Breast epithelium (tissue), 4 donors: ENCODE measurements at regions not wholly inside any gene's neighbourhood (a gene's known extent, or its start where the extent isn't known, plus 50 kb on each side); places are given as distances from the start of the nearest gene placed in this dataset.

ENCODE experiments used
- DNase-seq, 2 donors: peaks; one replicate each; pipeline ENCODE4 v3.0.0-alpha.2; 2019; ENCODE audit warnings: low spot score in 2 of 2
- H3K27ac ChIP-seq, 2 donors: fragments of 200-600 bp; sonication (generic) in 1 of 2; one replicate each; pipeline ENCODE4 v1.5.1; 2016 to 2019; ENCODE audit warnings: mild to moderate bottlenecking in 1 of 2
- H3K27me3 ChIP-seq, 2 donors: fragments of 200-600 bp; sonication (generic) in 1 of 2; one replicate each; pipeline versions ENCODE4 v1.5.1 to v1.6.0; 2017 to 2019; ENCODE audit warnings: control low read depth in 1 of 2, mild to moderate bottlenecking in 1 of 2
- H3K36me3 ChIP-seq: fragments of 200-600 bp; one replicate; pipeline ENCODE4 v1.5.1; 2019
- H3K4me1 ChIP-seq, 2 donors: fragments of 200-600 bp; sonication (generic); one replicate each; pipeline ENCODE4 v1.5.1; 2016 to 2019; ENCODE audit warnings: control low read depth in 1 of 2
- H3K4me3 ChIP-seq, 3 donors: fragments of 200-600 bp; sonication (generic); 1 replicate in 2 of 3; 2 replicates in 1 of 3; pipeline ENCODE4 v1.5.1; 2016 to 2019; ENCODE audit warnings: mild to moderate bottlenecking in 3 of 3, moderate library complexity in 2 of 3
- H3K9me3 ChIP-seq, 2 donors: fragments of 200-600 bp; sonication (generic) in 1 of 2; one replicate each; pipeline ENCODE4 v1.5.1; 2016 to 2019; ENCODE audit warnings: control low read depth in 1 of 2
- POLR2A ChIP-seq: fragments of 450-650 bp; IDR thresholded peaks from one replicate; pipeline ENCODE4 v1.6.1; 2016; ENCODE audit warnings: antibody characterized with exemption, mild to moderate bottlenecking, moderate library complexity
- POLR2AphosphoS5 ChIP-seq, 3 donors: sonication (generic); formaldehyde crosslinking; IDR thresholded peaks; one replicate each; pipeline ENCODE4 v1.6.1; 2017; ENCODE audit warnings: antibody characterized with exemption in 3 of 3
- intact Hi-C: fragments of 100-400 bp; cut with DNase I; formaldehyde crosslinking; loops from one replicate; pipeline ENCODE4 v1.15.1; 2023; ENCODE audit warnings: low total_unique reads
- TF ChIP-seq, protein P1 (sequence below), 3 donors: fragments of 450-650 bp; IDR thresholded peaks; one replicate each; pipeline ENCODE4 v1.5.1; 2016 to 2017; ENCODE audit warnings: antibody characterized with exemption in 3 of 3, mild to moderate bottlenecking in 3 of 3, moderate library complexity in 3 of 3

GRCh38 chr9:129320575-129321285 lies 142.7 kb upstream of the IER5L start:
- intact Hi-C loops = loop anchor here (1.0 kb wide), 1 partner anchor 30 kb away; no protein-coding TSS in a partner anchor
- Histone ChIP-seq H3K4me1 (peaks cover 8 to 19% of the 10 kb centered on the region in 2 donors), H3K27me3 (no peaks in the 10 kb centered on the region), H3K27ac (peak overlapping the region; percentile 85 to 87), H3K36me3 (no peaks in the 10 kb centered on the region), H3K4me3 (peak overlapping the region; percentile 39 to 66 (median 46)), H3K9me3 (no peaks in the 10 kb centered on the region)
- DNase-seq = peak in 1 of 2 donors; percentile 62
- TF ChIP-seq, protein P1, sequence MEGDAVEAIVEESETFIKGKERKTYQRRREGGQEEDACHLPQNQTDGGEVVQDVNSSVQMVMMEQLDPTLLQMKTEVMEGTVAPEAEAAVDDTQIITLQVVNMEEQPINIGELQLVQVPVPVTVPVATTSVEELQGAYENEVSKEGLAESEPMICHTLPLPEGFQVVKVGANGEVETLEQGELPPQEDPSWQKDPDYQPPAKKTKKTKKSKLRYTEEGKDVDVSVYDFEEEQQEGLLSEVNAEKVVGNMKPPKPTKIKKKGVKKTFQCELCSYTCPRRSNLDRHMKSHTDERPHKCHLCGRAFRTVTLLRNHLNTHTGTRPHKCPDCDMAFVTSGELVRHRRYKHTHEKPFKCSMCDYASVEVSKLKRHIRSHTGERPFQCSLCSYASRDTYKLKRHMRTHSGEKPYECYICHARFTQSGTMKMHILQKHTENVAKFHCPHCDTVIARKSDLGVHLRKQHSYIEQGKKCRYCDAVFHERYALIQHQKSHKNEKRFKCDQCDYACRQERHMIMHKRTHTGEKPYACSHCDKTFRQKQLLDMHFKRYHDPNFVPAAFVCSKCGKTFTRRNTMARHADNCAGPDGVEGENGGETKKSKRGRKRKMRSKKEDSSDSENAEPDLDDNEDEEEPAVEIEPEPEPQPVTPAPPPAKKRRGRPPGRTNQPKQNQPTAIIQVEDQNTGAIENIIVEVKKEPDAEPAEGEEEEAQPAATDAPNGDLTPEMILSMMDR (IDR thresholded peaks at IDR 0.05) = peak in 1 of 3 donors; percentile 30
- peak; percentile 5 to 61 (median 33) for TF ChIP-seq POLR2AphosphoS5 (IDR thresholded peaks at IDR 0.05)
- no peak for TF ChIP-seq POLR2A

DNA sequence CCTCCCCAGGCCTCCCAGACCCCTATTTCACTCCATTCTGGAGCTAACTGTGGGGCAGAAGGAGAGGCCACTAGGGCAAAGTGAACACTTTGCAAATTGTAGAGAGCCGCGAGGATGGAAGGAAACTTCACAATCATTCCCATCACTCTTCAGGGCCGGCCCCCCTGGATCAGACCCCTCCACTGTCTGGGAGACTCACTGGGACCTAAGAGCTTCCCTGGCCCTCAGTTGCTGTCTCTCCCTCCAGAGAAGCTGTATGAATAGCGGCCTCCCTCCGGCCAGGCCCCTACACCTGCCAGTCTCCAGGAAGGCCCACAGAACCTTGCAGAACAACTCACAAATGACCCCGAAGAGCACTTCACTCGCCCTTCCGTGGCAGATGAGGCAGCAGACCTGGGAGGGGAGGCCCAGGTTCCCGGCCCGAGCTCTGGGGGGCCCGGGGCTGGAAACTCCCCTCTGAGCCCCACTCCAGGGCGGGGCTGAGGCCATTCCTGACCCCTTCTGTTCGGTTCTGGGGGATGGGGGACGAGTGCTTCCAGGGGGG lies 141.9 kb upstream of the IER5L start:
- Histone ChIP-seq H3K4me1 (peaks cover 8 to 19% of the 10 kb centered on the region in 2 donors), H3K36me3 (no peaks in the 10 kb centered on the region), H3K27ac (peak overlapping the region; percentile 85 to 87), H3K27me3 (no peaks in the 10 kb centered on the region), H3K4me3 (peak overlapping the region; percentile 39 to 66 (median 46)), H3K9me3 (no peaks in the 10 kb centered on the region)
- TF ChIP-seq POLR2A = no peak
- no peak for TF ChIP-seq POLR2AphosphoS5 (IDR thresholded peaks at IDR 0.05)
- TF ChIP-seq, protein P1 (IDR thresholded peaks at IDR 0.05) = no peak
- peak in 1 of 2 donors; percentile 34 for DNase-seq
- intact Hi-C loops = loop anchor here (10.0 kb wide), 1 partner anchor 145 kb away; the partner anchor contains the start of gene IER5L

- DNase-seq = peak in 1 of 2 donors; percentile 40
- Histone ChIP-seq H3K27me3 (no peaks in the 10 kb centered on the region), H3K9me3 (no peaks in the 10 kb centered on the region), H3K4me1 (peaks cover 8 to 19% of the 10 kb centered on the region in 2 donors), H3K36me3 (no peaks in the 10 kb centered on the region), H3K4me3 (no peak overlapping the region), H3K27ac (peak overlapping the region; percentile 85 to 87)
- intact Hi-C loops = loop anchor here (10.0 kb wide), 1 partner anchor 145 kb away; the partner anchor contains the start of gene IER5L
- TF ChIP-seq, protein P1 (IDR thresholded peaks at IDR 0.05) = no peak
- no peak for TF ChIP-seq POLR2AphosphoS5 (IDR thresholded peaks at IDR 0.05)
These were observed 141.2 kb upstream of the IER5L start for GRCh38 chr9:129319076-129319937.

DNA sequence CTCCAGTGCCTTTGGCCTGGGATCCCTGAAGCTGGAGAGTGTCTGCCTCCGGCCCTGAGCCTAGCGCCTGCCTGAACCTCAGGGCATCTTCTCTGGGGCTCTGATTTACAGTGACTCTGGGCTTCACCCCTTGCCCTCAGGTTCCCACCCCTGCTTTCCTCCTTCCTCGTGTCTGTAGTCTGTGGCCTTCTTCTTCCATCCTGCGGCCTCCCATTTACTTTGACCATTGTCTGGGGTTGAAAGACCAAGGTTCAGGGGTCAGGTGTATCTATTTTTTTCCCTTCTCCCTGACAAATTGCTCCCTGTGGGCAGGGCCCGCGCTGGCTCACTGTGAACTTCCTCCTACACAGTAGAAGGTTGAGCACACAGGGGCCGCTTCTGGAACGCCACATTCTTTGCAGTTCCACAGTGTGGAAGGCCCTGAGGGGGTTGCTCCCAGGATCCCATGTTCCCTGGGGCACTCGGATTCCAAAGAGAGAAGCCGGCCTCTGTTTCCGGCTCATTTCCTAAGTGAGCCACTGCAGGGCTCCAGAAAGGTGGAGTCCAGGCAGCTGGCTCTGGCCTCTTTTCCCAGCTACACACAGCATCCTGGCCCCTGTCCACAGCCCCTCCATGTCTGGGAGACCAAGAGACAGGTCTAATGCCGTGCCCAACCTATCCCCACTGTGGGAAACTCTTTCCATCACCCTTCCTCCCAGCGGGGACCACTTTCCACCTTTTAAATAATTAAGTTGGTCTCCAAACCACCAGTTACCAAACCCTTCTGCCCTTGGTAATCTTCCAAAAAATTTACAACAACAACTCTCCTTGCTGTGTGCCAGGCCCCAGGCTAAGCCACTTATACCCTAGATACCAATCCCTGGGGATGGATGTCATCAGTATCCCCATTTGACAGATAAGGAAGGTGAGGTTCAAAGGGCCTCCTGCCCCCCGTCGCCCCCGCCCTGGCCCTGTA lies 140.3 kb upstream of the IER5L start:
- Histone ChIP-seq H3K36me3 (no peaks in the 10 kb centered on the region), H3K27ac (peak overlapping the region; percentile 85 to 87), H3K27me3 (no peaks in the 10 kb centered on the region), H3K9me3 (no peaks in the 10 kb centered on the region), H3K4me3 (no peak overlapping the region), H3K4me1 (peaks cover 8 to 19% of the 10 kb centered on the region in 2 donors)
- intact Hi-C loops = loop anchor here (10.0 kb wide), 1 partner anchor 144 kb away; the partner anchor contains the start of gene IER5L
- DNase-seq = peak in 1 of 2 donors; percentile 39
- TF ChIP-seq, protein P1 (IDR thresholded peaks at IDR 0.05) = no peak
- no peak for TF ChIP-seq POLR2AphosphoS5 (IDR thresholded peaks at IDR 0.05)
- TF ChIP-seq POLR2A = no peak
